HG03175 (cell line): ENCODE measurements at regions not wholly inside any gene's neighbourhood (a gene's known extent, or its start where the extent isn't known, plus 50 kb on each side); places are given as distances from the start of the nearest gene placed in this dataset.
"Not testable (repeated sequence)": the region's sequence is repeated elsewhere in the genome, so short reads cannot be mapped to it uniquely, and the experiment has no call there.

ENCODE experiments used
- ATAC-seq: cut with Tn5 transposase; IDR thresholded peaks from one replicate; pipeline ENCODE4 v1.9.1; 2021; ENCODE audit warnings: mild to moderate bottlenecking, moderate library complexity; ENCODE audit not compliant: unreplicated experiment

DNA sequence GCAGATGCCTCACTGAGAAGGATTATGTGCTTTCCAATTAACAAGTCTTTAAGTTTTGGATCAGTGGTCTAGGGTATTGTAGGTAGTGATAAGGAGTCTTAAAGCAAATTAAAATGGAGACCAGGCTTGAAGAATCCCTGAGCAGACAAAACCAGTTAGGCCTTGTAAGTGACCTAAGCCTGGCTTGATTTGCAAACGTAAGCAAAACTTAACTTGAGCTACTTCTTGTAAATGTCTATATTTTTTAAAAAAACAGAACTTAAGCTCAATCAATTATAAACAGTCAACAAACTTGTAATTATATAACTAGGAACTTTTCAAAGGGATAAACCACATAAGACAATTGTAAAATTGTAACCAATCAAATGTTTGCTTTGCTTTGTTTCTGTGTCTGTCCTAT lies 72.7 kb upstream of the NALF2 start:
- no peak for ATAC-seq

DNA sequence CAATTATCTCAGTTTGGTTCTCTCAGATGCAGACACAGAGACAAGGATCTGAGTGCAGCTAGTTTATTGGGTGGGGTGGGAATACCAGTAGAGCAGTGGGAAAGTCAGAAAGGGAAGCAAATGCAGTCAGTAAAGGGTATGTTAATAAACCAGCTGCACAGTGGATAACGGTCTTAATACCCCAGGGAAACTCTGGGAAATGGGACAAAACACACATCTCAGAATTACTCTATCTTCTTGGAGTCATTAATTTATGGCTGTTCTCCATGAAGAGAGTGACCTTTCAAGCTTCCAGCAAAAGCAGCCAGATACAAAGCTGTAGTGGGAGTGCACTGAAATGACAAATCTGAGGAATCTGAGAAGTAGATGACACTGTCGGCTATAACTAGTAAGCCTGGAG lies 73.3 kb upstream of the NALF2 start:
- ATAC-seq: no peak

DNA sequence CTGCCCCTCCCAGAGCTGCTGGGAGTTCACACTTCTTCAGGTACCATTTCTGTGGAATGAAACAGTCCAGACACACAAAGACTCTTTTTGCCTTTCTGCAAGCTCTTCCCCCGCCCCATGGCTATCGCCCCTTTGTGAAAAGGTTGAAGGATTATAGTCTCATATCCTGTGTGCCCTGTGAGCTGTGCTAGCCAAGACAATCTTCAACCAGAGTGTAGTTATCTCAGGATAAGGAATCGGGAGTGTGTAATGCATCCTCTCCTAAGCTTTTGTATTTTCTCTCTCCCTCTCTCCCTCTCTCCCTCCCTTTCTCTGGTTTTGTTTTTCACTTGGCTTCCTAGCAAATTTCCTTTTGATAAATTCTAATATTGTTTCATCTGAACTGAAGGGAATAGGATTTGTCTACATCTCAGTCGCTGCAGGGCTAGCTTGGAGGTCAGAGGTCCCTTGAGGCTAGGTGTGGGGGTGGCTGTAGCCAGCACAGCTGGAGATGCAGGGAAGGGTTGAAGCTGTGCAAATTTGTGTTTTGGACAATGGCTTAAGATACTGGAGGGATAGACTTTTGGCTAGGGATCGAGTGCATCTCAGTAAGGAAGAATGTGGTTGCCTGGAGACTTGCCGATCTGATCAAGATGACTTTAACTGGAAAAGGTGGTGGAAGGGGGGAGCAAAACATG lies 74.6 kb upstream of the NALF2 start:
- ATAC-seq: no peak

DNA sequence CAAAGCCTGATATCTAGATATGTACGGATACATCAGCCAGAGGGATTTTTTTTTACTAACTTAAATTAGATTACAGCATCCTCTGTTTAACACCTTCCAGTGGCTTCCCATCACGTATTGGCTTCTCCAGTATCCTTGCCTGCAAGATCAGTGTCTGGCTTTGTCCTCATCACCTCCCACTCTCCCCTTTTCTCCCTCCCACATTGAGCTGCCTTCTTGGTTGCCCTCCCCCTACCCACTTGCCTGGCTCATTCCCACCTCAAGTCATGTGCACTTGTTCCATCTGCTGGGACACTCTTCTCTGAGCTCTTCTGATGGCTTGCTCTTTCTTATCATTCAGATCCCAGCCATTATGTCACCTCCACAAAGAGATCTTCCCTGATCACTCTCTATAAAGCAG lies 75.9 kb upstream of the NALF2 start:
- no peak for ATAC-seq

DNA sequence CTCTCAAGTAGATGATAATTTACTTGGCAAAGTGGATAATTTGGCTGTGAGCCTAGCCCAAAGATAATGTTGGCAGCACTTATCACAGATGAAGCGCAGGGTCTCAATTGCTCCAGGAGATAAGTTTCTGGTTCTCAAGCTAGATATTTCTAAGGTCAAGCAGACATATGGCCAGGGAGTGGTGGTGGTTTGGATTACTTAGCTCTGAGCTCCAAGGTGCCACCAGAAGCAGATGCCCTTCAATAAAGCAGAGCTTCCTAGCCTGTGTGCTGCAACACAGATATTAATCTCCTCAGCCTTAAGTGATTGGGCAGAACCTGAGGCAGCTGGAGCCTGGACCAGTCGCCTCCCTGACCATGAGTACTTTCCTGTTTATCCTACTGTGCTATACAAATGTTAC lies 79.2 kb upstream of the NALF2 start:
- no peak for ATAC-seq

DNA sequence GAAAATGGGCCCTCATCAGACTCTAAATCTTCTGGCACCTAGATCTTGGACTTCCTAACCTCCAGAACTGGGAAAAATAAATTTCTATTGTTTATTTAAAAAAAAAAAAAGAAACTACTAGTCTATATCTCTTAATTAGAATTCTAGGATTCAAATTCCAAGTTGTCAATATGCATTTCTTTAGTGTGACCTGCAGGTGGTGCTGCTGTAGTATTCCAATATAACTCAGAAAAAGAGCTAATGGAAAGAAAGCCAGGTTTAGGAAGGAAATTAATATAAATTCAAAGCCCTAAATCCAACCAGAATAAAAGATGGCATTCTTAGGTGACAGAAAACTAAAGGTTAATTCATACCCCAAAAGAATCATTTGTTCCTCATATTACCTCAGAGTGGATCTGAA lies 80.0 kb upstream of the NALF2 start:
- no peak for ATAC-seq

DNA sequence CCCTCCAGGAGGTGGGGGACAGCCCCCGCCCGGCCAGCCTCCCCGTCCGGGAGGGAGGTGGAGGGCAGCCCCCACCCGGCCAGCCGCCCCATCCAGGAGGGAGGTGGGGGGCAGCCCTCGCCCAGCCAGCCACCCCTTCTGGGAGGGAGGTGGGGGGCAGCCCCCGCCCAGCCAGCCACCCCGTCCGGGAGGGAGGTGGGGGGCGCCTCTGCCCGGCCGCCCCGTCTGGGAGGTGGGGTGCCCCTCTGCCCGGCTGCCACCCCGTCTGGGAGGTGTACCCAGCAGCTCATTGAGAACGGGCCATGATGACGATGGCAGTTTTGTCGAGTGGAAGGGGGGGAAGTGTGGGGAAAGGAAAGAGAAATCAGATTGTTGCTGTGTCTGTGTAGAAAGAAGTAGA lies 81.9 kb upstream of the NALF2 start:
- not testable (repeated sequence) for ATAC-seq

DNA sequence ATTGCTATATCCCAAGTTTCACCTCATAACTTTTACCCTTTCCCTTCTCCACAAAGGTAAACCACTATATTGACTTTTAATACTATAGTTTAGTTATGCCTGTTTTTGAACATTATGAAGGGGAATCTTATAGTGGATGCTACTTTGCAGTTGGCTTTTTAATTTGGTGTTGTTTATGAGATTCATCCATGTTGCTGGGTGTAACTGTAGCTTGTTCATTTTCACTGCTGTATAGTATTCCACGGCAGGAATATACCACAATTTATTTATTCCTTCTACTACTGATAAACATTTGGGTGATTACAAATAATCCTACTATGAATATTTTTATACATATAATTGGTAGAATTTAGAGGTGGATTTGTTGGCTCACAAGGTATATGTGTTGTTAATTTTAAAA lies 88.4 kb upstream of the NALF2 start:
- no peak for ATAC-seq

DNA sequence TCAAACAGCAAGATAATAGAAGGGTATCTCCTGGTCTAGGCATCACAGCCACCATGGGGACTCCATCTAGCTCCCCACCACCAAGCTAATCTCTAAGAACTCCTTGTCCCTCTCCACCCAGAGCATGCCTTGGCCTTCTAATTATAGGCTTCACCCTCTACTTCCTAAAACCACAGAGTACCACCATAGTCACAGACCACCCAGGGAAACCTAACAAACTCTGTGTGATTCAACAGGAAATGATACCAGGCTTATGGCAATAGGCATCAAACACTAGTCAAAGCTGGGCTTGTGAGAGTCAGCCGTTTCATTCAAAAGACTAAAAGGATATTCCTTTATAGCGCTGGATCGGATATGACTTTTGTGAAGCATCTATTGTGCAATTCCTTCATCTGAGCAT lies 91.5 kb upstream of the NALF2 start:
- ATAC-seq: no peak

DNA sequence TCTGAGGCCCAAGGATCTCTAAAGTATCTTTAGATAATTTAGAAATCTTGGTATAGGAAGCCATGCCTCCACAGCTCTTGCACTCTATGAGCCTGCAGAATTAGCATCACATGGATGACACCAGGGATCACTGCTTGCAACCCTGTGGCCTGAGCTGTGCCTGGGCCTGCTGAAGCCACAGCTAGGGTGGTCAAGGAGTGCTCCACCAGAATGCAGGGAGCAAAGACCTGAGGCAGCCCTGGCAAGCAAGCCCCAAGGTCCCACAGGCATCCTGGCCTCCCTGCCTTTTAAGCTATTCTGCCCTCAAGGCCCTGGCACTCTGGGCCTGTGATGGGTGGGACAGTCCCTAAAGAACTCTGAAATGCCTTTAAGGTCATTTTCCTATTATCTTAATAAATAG lies 105.2 kb upstream of the NALF2 start:
- ATAC-seq: no peak

DNA sequence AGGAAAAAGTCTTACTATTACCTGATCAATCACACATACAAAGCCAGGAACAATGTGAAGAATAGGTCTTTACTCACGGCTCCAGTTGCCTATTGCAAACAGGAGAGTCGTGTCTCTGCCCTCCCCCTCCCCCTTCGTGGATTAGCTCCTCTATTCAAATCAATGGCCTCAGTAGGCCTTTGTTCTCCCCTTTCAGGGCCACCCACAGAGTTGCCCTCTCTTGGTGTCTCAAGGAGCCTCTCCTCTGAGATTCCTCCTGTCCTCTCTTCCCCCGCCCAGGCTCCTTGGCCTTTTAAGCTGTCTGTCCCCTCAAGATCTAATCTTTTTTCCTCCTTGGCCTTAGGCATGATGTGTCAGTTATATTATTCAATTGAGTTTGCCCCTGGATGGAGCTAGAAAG lies 107.2 kb upstream of the NALF2 start:
- ATAC-seq: no peak

DNA sequence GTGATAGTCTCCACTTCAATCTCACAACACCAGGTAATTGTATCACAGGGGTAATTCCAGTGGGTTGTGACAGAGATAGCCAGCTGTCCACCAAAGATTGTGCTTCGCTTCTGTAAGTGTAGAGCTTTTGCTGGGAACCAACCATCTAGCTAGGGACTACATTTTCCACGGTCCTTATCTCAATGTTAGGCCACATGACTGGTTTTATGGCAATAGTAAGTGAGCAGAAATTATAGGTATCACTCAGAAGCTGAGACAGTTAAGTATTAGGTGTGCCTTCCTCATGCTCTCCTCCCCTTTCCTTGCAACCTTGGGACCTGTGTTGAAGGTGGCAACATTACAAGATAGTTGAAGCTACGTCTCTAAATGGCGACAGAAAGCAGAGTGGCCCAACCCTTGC lies 108.8 kb upstream of the NALF2 start:
- ATAC-seq: no peak

DNA sequence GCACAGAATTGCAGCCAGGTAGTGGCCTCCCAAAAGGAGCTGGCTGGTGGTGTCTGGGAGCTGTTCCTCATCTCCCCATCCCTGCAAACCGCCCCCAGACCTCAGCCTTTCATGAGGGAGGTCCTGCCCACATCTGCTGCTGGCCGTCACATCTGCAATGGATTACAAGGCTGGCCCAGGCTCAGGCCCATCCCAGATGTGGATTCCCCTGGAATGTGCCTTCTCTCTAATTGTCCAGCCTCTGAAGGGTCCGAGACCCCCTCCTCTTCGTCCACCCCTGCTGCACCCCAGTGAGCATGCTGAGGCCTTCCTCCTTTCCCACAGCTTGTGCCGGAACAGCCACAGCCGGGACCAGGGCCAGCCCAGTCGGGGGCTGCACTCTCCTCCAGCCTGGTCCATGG lies 115.0 kb upstream of the NALF2 start:
- no peak for ATAC-seq

DNA sequence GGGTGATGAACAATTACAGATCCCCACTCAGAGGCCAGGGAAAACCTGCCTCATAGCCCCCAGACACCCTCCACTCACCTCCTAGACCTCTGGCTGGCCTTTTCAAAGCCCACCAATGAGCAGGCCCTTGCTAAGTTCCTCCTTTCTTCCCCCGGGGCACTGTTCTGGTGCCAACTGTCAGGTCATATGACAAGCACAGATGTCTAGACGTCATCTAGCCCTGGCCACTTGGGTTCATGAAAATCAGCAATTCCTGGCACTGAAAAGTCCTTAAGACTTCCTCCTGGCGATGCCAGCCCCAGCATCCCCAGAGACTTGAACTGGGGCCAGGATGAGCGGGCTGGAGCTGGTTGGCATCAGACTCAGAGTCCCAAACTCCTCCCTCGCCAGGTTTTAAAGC lies 115.6 kb upstream of the NALF2 start:
- no peak for ATAC-seq

DNA sequence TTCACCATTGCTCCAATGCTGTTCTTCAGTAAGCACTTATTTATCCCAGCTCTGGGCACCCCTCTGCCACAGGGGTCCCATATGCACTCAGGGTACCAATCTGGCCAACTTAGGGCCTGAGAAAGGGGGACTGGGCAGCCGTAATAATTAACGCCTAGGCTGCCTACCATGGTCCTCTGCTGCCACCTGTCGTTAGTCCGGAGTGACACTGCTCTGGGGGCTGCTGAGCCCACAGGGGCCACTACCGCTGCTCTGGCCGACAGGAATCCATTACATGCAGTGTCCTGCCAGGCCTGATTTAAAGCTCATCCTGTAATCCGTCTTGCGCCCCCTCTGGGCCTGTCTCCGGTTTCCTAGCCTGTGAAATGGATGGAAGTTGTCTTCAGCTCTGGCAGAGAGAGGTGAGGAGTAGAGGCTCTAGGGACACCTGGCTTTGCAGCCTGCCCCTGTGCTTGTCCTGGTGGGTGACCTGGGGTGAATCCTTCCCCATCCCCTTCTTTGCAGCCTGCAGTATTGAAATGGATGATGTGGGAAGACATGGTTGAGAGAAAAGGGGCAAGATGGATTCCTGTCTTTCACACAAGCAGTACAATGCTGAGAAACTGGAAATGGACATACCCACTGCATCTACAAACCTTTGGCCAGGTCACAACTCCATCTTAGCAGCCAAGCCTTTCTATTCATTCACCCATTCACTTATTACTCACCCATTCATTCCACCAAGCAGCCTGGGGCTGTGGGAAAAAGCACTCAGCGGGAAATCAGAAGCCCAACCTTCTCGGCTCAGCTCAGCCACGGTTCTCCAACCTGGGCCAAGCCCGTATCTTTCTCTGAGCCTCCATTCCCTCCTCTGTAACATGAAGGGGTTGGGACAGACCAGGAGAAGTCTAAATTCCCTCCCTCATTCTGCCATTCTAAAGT lies 116.3 kb upstream of the NALF2 start:
- no peak for ATAC-seq

DNA sequence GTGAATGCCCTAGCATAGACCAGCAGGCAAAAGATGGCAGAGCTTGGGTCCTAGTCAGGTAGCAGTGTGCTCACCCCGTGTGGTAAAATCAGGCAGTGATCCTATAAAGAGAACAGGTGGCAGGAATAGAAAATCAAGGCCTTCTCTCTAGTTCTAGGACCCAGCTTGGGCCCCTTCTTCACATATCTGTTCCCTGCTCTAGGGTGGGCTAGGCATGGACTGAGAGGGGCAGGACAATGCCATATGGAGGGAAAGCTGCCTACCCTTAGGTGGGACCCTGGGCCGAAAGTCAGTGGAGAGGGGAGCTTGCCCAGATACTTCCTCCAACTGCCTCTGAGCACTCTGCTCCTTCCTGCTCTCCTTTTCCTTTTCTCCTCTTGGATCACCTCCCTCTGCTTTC lies 117.4 kb upstream of the NALF2 start:
- no peak for ATAC-seq

DNA sequence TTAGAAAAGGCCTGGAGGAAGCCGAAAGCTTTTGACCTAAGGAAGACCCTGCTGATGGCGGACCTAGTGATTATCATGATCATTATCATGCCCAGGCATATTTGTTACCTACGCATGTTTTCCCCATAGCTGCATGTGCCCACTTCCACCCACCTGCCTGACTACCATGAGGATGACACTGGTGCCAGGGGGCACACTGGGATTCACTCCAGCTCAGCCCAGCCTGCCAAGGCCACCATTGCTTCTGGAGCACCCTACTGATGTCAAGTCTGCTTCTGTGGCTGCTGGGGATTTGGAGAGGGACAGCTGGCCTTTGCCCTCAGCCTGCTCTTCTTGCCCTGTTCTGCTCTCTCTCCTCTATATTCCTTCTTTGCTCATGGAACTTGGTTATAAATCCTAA lies 124.7 kb upstream of the NALF2 start:
- no peak for ATAC-seq

DNA sequence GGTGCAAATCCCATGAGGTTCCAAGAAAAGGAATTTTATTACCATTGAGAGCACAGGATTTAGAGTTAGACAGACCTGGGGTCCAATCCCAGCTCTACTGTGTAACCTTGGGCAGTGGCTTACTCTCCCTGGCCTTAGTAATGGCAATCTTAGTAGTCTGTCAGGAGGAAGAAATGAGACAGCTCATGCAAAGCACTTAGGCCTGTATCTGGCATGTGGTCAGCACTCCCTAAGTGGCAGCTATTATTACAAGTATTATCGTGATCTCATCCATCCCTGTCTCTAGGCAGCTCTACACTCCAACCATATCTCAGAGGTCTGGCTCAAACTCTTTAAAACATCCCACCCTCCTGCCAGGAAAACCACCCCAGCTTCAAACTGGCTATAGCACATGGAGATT lies 129.6 kb upstream of the NALF2 start:
- no peak for ATAC-seq

DNA sequence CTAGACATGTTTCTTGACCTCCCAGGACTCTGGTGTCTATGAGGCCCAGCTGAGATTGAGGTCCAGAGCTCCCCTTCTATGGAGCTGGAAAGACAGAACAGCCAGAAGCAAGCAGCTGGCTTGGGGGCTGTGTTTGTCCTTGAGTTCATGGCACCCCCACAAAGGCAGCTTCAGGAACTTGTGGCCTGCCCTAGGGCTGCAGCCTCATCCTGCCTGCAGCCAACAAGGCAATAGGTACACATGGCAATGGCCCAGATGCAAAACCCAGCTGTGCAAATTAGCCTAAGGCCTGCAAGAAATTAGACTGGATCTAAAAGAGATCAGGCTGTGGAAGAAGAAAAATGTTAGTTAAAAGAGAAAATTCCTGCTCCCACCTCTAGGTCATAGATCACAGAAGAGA lies 131.7 kb upstream of the NALF2 start:
- ATAC-seq: no peak

DNA sequence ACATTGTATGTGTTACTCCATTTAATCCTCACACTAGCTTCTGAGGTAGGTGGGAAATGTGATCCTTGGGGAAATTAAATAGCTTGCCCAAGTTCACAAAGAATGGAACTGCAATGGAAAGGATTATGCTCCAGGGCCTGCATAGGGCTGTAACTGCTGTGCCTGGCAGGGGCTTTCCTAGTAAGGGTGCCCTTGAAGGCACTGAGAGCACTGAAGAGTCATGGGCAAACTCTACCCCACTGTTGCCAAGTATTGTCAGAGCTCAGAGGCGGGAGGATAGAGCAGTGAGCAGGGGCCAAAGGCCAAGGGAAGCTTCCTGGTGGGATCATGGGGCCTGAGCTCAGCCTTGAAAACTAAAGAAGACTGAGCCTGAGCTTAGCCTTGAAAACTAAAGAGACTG lies 133.0 kb upstream of the NALF2 start:
- ATAC-seq: no peak

DNA sequence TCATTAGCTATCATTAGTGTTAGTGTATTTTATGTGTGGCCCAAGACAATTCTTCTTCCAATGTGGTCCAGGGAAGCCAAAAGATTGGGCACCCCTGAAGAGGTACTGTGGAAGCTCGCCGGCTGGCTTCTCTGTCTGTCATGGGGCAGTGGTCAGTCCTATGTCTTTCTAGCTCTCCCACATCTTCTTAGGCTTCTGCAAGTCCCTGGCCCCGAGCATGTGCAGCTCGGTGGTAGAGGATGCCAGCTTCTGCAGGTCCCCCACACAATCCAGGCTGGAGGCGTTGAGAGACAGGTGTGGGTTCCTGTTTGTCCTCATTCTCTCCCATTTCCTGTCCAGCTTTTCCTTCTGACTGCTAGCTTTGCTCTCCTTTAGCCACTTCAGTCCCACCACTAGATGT lies 134.1 kb upstream of the NALF2 start:
- no peak for ATAC-seq

DNA sequence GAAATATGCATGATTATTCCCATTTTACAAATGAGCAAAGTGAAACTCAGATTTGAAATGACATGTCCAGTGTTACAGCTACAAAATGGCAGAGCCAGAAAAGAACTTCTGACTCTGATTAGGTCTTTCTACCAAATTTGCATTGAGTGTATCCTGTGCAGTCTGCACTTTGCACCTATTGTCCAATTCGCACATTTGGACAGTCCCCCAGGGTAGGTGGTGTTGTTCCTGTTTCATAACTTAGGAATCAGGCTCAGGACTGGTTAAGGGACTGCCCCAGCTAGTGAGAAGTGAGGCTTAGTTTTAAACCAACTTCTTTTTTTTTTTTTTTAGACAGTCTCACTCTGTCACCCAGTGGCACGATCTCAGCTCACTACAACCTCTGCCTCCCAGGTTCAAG lies 137.9 kb upstream of the NALF2 start:
- ATAC-seq: no peak

DNA sequence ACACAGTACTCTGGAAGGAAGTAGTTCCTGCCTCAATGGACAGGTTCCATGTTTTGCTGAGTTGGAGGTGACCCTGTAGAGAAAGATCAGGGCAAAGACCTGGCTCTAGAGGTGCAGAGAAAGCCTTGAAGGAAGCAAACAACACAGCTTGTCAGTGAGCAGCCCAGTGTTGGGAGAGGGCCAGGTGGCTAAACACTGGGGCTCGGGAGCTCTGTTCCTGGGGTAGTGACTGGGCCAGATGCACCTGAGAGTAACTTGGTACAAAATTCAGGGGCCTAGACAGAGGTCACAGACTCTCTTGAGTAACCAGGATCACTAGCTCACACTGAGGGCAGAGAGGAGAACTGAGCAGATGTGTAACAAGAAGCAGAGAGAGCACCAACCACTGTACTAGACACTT lies 138.4 kb upstream of the NALF2 start:
- ATAC-seq: no peak
